GM10248 (cell line): ENCODE measurements at regions not wholly inside any gene's neighbourhood (a gene's known extent, or its start where the extent isn't known, plus 50 kb on each side); places are given as distances from the start of the nearest gene placed in this dataset.
"Not testable (repeated sequence)": the region's sequence is repeated elsewhere in the genome, so short reads cannot be mapped to it uniquely, and the experiment has no call there.

Experiments
- CTCF ChIA-PET: fragments of 300-600 bp; sonication (Branson Sonifier 250); formaldehyde crosslinking; extraction: SDS; loops from one replicate; lab custom pipeline; 2021; ENCODE audit warnings: antibody characterized with exemption; lab: Yijun Ruan, JAX
- POLR2A ChIA-PET: fragments of 350-650 bp; sonication (Branson Sonifier 250); formaldehyde crosslinking; extraction: SDS; loops from one replicate; lab custom pipeline; 2020; ENCODE audit warnings: antibody characterized with exemption; lab: Yijun Ruan, JAX
- DNase-seq: peaks from one replicate; pipeline ENCODE4 v3.0.0; 2012; ENCODE audit errors: extremely low spot score
- TF ChIP-seq, protein P1 (sequence below): IDR thresholded peaks from 2 replicates; pipeline ENCODE4 v1.5.1; 2012; ENCODE audit warnings: mild to moderate bottlenecking, low read depth; ENCODE audit errors: extremely low read depth, missing control alignments, control extremely low read depth

- TF ChIP-seq, protein P1, sequence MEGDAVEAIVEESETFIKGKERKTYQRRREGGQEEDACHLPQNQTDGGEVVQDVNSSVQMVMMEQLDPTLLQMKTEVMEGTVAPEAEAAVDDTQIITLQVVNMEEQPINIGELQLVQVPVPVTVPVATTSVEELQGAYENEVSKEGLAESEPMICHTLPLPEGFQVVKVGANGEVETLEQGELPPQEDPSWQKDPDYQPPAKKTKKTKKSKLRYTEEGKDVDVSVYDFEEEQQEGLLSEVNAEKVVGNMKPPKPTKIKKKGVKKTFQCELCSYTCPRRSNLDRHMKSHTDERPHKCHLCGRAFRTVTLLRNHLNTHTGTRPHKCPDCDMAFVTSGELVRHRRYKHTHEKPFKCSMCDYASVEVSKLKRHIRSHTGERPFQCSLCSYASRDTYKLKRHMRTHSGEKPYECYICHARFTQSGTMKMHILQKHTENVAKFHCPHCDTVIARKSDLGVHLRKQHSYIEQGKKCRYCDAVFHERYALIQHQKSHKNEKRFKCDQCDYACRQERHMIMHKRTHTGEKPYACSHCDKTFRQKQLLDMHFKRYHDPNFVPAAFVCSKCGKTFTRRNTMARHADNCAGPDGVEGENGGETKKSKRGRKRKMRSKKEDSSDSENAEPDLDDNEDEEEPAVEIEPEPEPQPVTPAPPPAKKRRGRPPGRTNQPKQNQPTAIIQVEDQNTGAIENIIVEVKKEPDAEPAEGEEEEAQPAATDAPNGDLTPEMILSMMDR, result no peak
- CTCF ChIA-PET, result no interaction called here
- no peak for DNase-seq
- POLR2A ChIA-PET, result no interaction called here
These were observed 200.5 kb downstream of the TYW3 start for GRCh38 chr1:74933500-74933899.

- ChIA-PET CTCF (interaction anchor here (1.4 kb wide), 2 partner anchors 8 to 163 kb away, joined by 3 to 4 read pairs; no protein-coding TSS in a partner anchor), POLR2A (no interaction called here)
- DNase-seq, result no peak
- TF ChIP-seq, protein P1, result no peak
These were observed 198.7 kb upstream of the LHX8 start for GRCh38 chr1:74935446-74935845.

DNA sequence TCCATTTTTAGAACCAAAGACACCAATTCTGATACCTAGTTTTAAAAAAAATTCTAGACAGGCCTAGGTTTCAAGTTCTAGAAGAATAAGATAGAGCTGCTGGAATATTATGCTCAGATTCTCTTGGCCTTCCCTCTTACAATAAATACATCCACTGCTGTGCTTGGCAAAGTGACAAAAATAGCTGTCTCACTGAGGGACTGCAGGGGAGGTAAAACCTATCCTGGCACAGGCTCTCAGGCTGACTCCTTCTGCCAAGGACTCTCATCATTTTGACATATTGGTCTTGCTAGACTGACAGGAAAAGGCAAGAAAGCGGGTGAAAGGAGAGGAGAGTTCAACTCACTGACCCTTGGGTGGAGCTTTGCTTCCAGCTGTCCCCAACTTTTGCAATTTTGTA, 197.0 kb upstream of the LHX8 start:
- ChIA-PET POLR2A (no interaction called here), CTCF (no interaction called here)
- TF ChIP-seq, protein P1, result no peak
- DNase-seq, result no peak

DNA sequence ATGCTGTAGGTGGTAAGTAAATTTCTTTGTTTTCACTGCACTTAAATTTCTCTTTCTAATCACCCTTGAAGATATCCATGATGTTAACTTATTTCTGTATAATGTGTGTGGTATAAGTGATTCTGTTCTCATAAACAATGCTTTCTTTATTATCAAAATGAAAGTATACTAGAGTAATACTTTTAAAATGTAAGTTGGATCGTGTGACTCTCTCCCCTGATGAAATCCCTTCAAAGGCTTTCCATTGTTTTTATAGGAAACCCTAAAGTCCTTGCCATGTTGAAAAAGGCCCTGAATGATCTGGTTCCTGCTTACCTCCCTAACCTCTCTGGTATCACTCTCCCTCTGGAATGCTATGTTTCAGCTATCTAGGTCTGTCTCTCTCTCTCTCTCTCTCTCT, 191.1 kb upstream of the LHX8 start:
- ChIA-PET CTCF (interaction anchor here (1.4 kb wide), 1 partner anchor 8 kb away, joined by 3 read pairs; no protein-coding TSS in a partner anchor), POLR2A (no interaction called here)
- TF ChIP-seq, protein P1, result no peak
- DNase-seq, result no peak

DNA sequence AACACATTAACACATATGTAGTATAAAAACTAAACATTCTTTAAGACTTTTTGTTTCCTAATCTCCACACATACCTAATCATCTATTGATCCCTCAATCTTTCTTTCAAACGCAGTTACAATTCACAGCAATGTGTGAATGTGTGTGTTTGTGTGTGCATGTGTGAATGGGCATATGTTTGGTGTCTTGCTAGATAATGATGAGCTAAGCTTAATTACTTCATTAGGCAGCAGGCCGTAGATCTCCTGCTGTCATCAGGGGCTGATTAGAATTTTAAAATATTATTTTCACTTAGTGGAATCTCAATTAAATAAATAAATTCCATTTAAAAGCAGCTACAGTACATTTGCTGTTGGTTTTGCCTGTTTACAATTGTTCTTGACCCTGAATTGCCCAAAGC, 187.8 kb upstream of the LHX8 start:
- no peak for DNase-seq
- ChIA-PET POLR2A (no interaction called here), CTCF (no interaction called here)
- TF ChIP-seq, protein P1, result no peak

GRCh38 chr1:74949348-74949747, 184.8 kb upstream of the LHX8 start:
- DNase-seq, POLR2A ChIA-PET, CTCF ChIA-PET: not testable (repeated sequence)

DNA sequence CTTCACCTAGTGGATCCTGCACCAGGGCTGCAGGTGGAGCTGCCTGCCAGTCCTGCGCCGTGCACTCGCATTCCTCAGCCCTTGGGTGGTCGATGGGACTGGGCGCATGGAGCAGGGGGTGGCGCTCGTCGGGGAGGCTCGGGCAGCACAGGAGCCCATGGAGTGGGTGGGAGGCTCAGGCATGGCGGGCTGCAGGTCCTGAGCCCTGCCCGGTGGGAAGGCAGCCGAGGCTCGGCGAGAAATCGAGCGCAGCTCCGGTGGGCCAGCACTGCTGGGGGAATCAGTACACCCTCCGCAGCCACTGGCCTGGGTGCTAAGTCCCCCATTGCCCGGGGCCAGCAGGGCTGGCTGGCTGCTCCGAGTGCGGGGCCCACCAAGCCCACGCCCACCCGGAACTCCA, 182.2 kb upstream of the LHX8 start:
- POLR2A ChIA-PET, CTCF ChIA-PET, DNase-seq: not testable (repeated sequence)

DNA sequence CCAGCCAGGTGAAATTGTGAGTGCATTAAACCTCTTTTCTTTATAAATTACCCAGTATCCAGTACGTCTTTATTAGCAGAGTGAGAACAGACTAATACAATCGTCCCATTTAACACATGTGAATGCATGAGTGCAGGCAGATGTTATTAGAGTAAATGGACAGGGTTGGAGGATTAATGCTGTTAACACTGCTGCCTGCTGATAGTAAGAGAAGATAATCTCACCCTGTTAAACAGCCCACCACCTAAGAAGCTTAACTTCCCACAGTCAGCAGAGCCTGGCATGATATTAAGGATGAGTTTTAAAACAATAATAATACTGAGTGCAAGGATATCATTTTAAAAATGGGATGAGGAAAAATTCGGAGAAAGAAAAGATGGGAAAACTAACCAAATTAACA, 181.4 kb upstream of the LHX8 start:
- TF ChIP-seq, protein P1, result no peak
- no peak for DNase-seq
- ChIA-PET CTCF (no interaction called here), POLR2A (no interaction called here)
